HG03159 (cell line): ENCODE measurements at regions not wholly inside any gene's neighbourhood (a gene's known extent, or its start where the extent isn't known, plus 50 kb on each side); places are given as distances from the start of the nearest gene placed in this dataset.

Experiments
- ATAC-seq: cut with Tn5 transposase; IDR thresholded peaks from one replicate; pipeline ENCODE4 v1.9.1; 2021; ENCODE audit warnings: mild to moderate bottlenecking, moderate library complexity; ENCODE audit not compliant: unreplicated experiment

GRCh38 chr1:219478811-219479210 lies 134.1 kb downstream of the ZC3H11B start:
- no peak for ATAC-seq

GRCh38 chr1:219477861-219478260 lies 135.0 kb downstream of the ZC3H11B start:
- ATAC-seq = no peak

- peak; percentile 39 for ATAC-seq
These were observed 136.2 kb downstream of the ZC3H11B start for GRCh38 chr1:219476716-219477115.

GRCh38 chr1:219476116-219476515 lies 136.8 kb downstream of the ZC3H11B start:
- ATAC-seq = peak; percentile 81

GRCh38 chr1:219472596-219472995 lies 140.3 kb downstream of the ZC3H11B start:
- ATAC-seq = no peak

GRCh38 chr1:219467524-219467923 lies 145.4 kb downstream of the ZC3H11B start:
- ATAC-seq = no peak

- ATAC-seq = no peak
These were observed 146.1 kb downstream of the ZC3H11B start for GRCh38 chr1:219466766-219467165.

- ATAC-seq = peak; percentile 51
These were observed 147.5 kb downstream of the ZC3H11B start for GRCh38 chr1:219465212-219466093.

GRCh38 chr1:219463636-219464035 lies 149.3 kb downstream of the ZC3H11B start:
- ATAC-seq = no peak

- ATAC-seq = no peak
These were observed 150.9 kb downstream of the ZC3H11B start for GRCh38 chr1:219461981-219462400.

- ATAC-seq = peak; percentile 76
These were observed 151.7 kb downstream of the ZC3H11B start for GRCh38 chr1:219460896-219461815.

GRCh38 chr1:219460081-219460895 lies 152.6 kb downstream of the ZC3H11B start:
- ATAC-seq = peak; percentile 28

GRCh38 chr1:219459351-219460080 lies 153.4 kb downstream of the ZC3H11B start:
- no peak for ATAC-seq

GRCh38 chr1:219446288-219446687 lies 166.6 kb downstream of the ZC3H11B start:
- no peak for ATAC-seq

GRCh38 chr1:219445864-219446263 lies 167.0 kb downstream of the ZC3H11B start:
- no peak for ATAC-seq

GRCh38 chr1:219444474-219444873 lies 168.4 kb downstream of the ZC3H11B start:
- no peak for ATAC-seq

GRCh38 chr1:219443763-219444162 lies 169.1 kb downstream of the ZC3H11B start:
- no peak for ATAC-seq

- ATAC-seq = no peak
These were observed 170.3 kb downstream of the ZC3H11B start for GRCh38 chr1:219442611-219443061.

- no peak for ATAC-seq
These were observed 171.0 kb downstream of the ZC3H11B start for GRCh38 chr1:219441884-219442283.

- ATAC-seq = no peak
These were observed 173.5 kb downstream of the ZC3H11B start for GRCh38 chr1:219439376-219439775.
